DMS153 treated with DMSO at 0.1 percent for 48 hours (cell line): ENCODE measurements at regions not wholly inside any gene's neighbourhood (a gene's known extent, or its start where the extent isn't known, plus 50 kb on each side); places are given as distances from the start of the nearest gene placed in this dataset.
"Not testable (repeated sequence)": the region's sequence is repeated elsewhere in the genome, so short reads cannot be mapped to it uniquely, and the experiment has no call there.

Experiments used
- DNase-seq: peaks from one replicate; lab custom pipeline; 2025; ENCODE audit not compliant: unreplicated experiment; lab: John Stamatoyannopoulos, UW

GRCh38 chr4:30869387-30869786 is 149.2 kb downstream of the PCDH7 start:
- DNase-seq = not testable (repeated sequence)

GRCh38 chr4:30870513-30870912 is 150.3 kb downstream of the PCDH7 start:
- DNase-seq = no peak

DNA sequence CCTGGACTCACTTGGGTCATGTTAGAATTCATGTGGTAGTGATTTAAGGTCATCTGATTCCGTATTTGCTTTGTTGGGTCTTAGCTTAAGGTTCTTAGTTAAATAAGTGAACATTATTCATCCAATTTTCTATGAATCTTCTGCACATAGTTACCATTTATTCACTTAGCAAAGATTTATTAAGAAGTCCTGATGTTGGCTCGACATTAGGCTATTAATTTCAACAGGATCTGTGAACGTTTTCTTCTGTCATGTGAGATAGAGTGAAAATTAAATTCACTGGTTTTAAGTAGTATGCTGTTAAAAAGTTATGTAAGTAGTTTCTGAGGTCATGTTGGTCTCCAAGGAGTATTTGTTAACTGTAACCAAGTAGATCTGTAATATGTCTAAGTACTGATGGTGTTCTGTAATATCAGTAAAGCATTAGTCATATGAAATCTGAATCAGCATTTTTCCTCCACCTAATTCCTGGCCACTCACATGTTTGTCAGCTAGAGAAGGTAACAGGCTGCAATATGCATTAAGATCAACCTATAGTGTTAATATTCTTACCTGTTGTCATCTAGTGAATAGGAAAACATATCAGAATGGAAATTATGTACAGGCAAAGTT is 155.6 kb downstream of the PCDH7 start:
- no peak for DNase-seq

DNA sequence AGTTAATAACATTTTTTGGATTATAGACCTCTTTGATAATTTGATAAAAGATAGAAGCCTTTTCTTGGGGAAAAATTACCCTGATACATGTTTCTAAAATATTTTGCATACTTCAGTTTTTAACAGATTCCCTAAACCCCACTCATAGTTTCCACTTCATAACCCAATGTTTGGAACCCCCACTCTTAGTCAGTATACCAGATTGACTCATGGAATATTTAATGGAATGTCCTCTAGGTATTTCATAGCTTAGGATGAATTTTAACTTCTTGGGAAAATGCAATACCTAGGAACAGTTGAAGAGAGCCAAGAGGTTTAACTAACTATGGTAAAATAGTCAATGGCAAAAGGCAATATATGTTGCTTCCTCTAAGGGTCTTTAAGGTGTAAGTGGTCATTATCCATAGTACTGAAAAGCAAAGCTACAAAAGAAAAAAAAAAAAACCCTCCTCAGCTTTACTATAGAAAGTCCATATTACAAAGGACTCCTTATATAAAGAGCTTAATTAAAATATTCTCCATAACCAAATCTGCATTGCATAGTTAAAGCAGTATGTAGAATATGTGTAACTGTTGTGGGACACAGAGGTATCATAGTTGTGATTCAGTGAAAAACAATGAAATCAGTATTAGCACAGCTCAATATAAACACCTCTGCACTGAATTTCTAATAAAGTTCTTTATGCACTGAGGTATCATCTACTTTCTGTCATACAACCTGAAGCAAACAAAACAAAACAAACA is 159.9 kb downstream of the PCDH7 start:
- DNase-seq = no peak

DNA sequence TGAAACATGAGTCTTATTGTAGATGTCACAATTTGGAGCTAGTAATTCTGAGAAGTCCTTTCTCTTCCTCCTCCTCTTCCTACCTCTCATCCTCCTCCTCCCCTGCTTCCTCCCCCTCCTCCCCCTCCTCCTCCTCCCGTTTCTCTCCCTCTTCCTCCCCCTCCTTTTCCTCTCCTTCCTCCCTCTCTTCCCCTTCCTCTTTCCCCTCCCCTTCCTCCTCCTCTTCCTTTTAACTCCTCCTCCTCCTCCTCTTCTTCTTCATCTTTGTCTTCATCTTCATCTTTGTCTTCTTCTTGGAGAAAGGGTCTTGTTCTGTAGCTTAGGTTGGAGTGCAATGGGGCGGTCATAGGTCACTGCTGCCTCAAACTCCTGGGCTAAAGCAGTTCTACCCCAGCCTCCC is 161.8 kb downstream of the PCDH7 start:
- DNase-seq = no peak

GRCh38 chr4:30882443-30882842 is 162.3 kb downstream of the PCDH7 start:
- no peak for DNase-seq

- DNase-seq = no peak
Measured at GRCh38 chr4:30882995-30883675, 163.0 kb downstream of the PCDH7 start.

GRCh38 chr4:30901461-30902451 is 181.6 kb downstream of the PCDH7 start:
- no peak for DNase-seq

DNA sequence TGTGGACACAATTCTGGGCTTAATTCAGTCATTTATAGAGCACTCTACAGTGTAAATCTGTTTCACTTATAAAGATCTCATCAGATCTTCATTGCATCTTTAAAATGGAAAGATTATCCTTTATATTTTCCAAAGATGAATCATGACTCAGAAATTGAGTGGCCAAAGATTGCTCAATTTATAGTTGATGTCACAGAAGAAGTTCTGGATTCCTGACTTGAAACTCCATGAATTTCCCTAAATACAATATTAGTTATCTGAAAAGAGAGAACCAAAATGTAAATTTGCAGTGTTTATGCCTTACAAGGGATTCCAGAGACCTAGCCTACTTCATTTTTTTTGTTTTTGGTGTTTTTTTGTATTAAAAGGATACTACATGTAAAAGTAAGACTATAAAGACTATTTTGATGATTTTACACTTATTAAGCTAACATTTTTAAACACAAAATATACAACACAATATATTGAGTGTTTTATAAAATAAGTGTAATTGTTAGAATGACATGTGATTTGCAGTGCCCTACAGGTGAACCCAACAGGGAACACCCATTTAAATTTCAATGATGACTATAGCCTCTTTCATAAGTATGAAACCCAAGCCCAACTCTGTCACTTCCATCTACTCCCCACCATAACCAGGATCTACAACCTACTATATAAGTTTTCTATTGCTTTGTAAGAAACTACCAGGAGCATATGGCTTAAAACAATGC is 183.5 kb downstream of the PCDH7 start:
- DNase-seq = no peak

GRCh38 chr4:30904215-30904555 is 184.0 kb downstream of the PCDH7 start:
- DNase-seq = no peak

GRCh38 chr4:30904588-30904987 is 184.4 kb downstream of the PCDH7 start:
- no peak for DNase-seq

DNA sequence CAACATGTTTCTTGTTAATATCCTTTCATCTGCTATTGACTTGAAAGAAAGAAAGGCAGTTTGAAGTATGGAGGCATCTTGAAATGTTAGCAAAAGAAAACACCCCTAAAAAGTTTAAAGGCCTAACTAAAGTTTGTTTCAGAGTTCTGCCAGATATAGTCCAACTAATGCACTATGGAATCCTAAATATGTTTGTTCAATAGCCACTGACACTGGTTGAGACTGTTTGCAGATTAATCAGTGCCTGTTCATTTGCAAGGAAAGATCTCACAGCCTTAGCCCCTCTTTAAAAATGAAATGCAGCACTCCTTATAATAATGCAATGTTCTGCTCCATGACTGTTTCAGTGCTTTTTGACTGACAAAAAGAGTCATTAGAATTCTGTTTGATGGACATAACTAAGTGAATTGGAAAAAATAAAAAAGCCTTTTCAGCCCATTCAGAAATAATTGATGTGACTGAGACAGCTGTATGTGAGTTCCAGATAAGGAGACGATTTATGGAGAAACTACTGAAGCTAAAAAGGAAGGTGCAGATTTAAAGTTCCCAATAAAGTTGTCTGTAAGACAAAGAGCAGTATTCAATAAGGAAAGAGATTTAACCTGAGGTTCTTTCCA is 192.0 kb downstream of the PCDH7 start:
- no peak for DNase-seq

- no peak for DNase-seq
Measured at GRCh38 chr4:30916337-30917274, 196.4 kb downstream of the PCDH7 start.

GRCh38 chr4:30917946-30918345 is 197.8 kb downstream of the PCDH7 start:
- DNase-seq = no peak

DNA sequence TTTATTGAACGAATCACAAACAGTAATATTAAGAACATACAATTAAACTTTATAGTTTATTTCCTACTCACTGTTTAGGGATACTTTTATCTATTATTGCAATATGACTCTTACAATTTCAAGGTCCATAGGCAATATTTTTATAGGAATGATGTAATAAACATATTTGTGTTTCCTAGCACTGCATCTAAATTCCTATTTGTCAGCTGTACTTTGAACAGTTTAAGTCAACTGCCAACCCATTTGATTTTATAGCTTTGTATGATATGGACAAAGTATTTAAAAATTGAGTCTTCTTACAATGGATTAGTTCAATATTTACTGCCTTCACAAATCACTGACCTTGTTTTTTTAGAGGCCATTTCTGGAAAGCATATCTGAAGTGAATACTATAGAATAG is 199.3 kb downstream of the PCDH7 start:
- DNase-seq = no peak

DNA sequence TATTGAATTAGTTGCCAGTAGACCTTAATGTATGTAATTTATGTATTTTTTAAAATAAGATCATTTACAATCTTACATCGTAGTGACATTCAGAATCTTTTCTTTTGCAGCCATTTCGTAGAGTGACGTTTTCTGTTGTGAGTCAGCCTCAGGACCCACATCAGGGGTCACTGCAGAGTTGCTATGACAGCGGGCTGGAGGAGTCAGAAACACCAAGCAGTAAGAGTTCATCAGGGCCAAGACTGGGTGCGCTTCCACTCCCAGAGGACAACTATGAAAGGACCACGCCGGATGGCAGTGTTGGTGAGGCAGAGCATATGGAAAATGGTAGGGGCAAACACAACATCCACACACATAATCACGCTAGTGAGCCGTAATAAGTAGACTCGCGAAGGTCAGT is 199.9 kb downstream of the PCDH7 start:
- no peak for DNase-seq

DNA sequence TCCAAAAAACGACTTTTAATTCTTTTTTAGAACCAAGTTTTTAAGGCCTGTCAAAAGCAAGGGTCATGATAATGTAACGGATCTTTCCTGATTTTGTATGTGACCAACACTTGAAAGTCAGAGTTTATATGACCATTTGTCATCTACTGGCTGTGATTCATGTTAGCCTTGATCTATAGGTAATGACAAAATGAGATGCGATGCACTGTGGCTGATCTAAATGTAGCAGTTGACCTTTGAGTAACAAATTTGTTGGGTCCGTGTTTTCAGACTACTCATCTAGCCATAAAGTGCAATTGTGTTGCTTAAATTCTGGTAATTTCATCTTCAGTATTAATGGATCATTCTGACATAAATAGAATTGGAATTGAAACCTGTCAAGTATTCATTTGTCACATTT is 202.5 kb downstream of the PCDH7 start:
- no peak for DNase-seq

DNA sequence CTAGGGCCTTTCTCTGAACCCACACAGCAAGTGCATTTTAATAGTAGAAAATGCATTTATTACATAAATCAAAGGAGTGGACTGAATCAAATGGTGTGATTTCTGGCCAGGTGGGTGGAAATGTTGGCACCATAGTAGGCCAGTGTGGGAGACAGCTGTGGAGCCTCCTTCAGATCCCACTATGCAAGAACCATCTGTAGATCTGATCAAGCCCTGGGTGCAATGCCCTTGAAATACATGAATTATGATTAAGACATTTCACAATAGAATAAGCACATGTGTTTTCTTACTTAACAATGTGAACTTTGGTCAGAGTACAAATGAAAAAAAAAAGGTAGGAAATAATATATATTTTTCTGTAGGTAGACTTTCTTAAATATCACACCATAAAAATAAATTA is 204.3 kb downstream of the PCDH7 start:
- DNase-seq = no peak

DNA sequence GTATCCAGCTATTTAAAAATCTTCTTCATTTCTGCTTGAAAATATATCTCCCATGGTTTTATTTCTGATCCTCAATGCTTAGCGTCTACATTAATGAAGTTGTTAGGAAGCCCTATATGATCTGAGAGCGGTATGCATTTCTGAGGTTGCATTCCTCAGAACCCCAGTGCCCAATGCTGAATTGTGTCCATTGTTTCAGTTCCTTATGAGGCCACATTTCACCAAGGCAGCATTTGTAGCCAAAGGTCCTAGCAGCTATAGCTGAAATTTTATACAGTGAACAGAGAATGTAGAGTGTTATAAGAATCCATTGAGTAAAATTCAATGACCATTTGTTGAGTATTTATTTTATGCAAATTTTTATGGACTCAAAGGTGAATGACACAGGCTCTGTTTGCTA is 209.5 kb downstream of the PCDH7 start:
- DNase-seq = no peak
